ENCODE measurements at regions not wholly inside any gene's neighbourhood (a gene's known extent, or its start where the extent isn't known, plus 50 kb on each side); places are given as distances from the start of the nearest gene placed in this dataset.
"Not testable (repeated sequence)": the region's sequence is repeated elsewhere in the genome, so short reads cannot be mapped to it uniquely, and the experiment has no call there.

GRCh38 chr6:19997104-19997503 is 159.9 kb downstream of the ID4 start:
- no peak overlapping the region for H3K27ac Mint-ChIP-seq
- H3K27me3 Mint-ChIP-seq: peaks cover 5% of the 10 kb centered on the region
- H3K9me3 Mint-ChIP-seq: peaks cover 6% of the 10 kb centered on the region
- no peaks in the 10 kb centered on the region for H3K4me1 Mint-ChIP-seq
- H3K4me3 Mint-ChIP-seq: no peak overlapping the region
- no peaks in the 10 kb centered on the region for H3K36me3 Mint-ChIP-seq

DNA sequence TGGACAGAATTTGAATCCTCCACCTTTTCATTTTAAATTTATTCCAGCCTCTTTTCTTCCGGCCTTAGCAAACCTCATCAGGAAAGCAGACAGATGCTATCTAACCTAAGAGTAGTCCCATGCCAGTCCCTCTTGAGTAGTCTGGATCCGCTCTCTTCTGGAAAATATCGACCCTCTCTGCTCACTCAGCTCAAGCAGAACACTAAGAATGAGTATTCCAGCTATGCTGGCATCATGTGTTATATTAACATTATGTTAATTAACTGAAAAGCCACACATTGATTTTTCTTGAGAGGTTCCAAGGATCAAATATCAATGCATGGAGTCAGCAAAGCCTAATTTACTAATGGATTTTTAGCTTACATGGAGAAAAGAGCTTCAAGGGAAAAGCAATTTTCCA is 161.4 kb downstream of the ID4 start:
- H3K36me3 Mint-ChIP-seq: no peaks in the 10 kb centered on the region
- no peaks in the 10 kb centered on the region for H3K4me1 Mint-ChIP-seq
- H3K9me3 Mint-ChIP-seq: peaks cover 6% of the 10 kb centered on the region
- H3K4me3 Mint-ChIP-seq: no peak overlapping the region
- peaks cover 3% of the 10 kb centered on the region for H3K27me3 Mint-ChIP-seq
- no peak overlapping the region for H3K27ac Mint-ChIP-seq

DNA sequence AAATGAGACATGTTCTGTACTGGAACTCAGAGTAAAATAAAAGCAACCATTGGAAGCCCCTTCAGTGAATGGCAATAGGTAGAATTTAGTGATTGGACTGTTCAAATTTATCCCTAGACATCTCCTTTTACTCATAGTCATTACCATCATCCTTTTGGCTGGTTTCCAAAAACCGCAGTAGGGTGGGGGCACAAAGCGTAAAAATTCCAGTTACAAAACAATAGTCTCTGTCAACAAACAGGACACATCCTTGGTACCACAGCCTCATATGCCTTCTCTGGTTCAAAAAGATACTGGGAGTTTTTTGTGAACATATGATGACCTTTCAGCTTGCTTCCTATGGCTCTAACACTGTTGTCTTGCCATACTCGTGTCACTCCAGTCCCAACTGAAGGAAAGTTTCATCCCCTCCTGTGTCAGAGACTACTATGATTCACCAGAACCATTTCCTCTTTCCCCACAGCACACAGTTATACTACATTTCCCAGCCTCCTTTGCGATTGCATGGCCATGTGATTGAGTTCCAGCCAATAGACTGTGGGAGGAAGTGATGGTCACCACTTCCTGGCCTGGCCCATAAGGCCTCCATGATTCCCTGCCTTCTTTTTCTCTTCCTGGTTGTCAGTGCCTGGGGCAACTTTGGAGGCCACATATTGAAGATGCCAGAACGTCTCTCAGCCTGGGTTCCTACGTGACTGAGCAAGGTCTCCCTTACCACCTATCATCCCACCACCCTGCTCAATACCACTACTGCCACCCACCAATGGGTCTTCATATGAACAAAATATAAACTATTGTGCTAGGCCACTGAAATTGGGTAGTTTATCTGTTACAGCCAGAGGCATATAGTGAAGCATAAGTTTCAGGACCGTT is 162.4 kb downstream of the ID4 start:
- H3K4me3 Mint-ChIP-seq: no peak overlapping the region
- H3K4me1 Mint-ChIP-seq: no peaks in the 10 kb centered on the region
- peaks cover 6% of the 10 kb centered on the region for H3K9me3 Mint-ChIP-seq
- peaks cover 1% of the 10 kb centered on the region for H3K27me3 Mint-ChIP-seq
- no peak overlapping the region for H3K27ac Mint-ChIP-seq
- H3K36me3 Mint-ChIP-seq: no peaks in the 10 kb centered on the region

DNA sequence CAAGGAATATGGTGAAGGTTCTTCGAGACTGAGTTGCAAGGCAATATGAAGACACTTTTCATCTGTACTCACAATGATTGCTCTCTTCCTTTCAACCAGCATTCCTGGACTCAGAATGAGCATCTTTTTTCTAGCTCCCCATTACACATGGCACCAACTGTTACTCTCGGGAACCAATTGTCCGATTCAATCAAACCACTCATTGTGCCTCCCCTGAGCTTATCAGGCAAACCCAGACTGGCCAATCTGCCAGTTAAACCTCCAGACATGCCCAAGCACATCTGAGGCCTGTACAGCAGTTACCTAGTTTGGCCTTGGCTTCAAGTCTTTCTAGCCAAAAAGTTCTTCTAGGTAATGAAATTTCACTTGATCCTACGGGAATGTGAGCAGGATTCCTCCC is 164.1 kb downstream of the ID4 start:
- Mint-ChIP-seq H3K27ac (no peak overlapping the region), H3K9me3 (peaks cover 6% of the 10 kb centered on the region), H3K4me1 (no peaks in the 10 kb centered on the region), H3K27me3 (no peaks in the 10 kb centered on the region), H3K36me3 (no peaks in the 10 kb centered on the region), H3K4me3 (no peak overlapping the region)

- Mint-ChIP-seq H3K36me3 (no peaks in the 10 kb centered on the region), H3K4me3 (no peak overlapping the region), H3K27me3 (peaks cover 6% of the 10 kb centered on the region), H3K4me1 (no peaks in the 10 kb centered on the region), H3K9me3 (no peaks in the 10 kb centered on the region), H3K27ac (no peak overlapping the region)
Measured at GRCh38 chr6:20006037-20006436, 168.9 kb downstream of the ID4 start.

DNA sequence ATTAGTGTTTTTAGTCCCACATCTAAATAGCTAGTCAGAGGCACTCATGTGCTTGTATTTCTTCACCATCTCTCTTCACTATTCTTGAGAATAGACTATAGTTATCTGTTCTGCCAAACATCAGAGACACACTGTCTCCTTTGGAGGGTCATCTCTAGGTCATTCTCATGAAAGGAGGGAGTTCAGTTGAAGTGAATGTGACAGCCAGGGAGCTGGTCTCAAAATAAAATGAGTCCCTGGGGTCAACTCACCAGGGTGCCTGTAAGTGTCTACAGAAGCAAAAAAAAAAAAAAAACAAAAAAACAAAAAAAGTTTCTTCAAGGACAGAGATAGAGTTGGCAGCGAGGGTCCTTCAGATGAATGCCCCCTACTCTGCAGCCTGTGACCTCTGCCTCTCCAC is 171.0 kb downstream of the ID4 start:
- no peak overlapping the region for H3K27ac Mint-ChIP-seq
- no peaks in the 10 kb centered on the region for H3K9me3 Mint-ChIP-seq
- H3K4me3 Mint-ChIP-seq: no peak overlapping the region
- H3K36me3 Mint-ChIP-seq: no peaks in the 10 kb centered on the region
- H3K27me3 Mint-ChIP-seq: peaks cover 6% of the 10 kb centered on the region
- no peaks in the 10 kb centered on the region for H3K4me1 Mint-ChIP-seq

DNA sequence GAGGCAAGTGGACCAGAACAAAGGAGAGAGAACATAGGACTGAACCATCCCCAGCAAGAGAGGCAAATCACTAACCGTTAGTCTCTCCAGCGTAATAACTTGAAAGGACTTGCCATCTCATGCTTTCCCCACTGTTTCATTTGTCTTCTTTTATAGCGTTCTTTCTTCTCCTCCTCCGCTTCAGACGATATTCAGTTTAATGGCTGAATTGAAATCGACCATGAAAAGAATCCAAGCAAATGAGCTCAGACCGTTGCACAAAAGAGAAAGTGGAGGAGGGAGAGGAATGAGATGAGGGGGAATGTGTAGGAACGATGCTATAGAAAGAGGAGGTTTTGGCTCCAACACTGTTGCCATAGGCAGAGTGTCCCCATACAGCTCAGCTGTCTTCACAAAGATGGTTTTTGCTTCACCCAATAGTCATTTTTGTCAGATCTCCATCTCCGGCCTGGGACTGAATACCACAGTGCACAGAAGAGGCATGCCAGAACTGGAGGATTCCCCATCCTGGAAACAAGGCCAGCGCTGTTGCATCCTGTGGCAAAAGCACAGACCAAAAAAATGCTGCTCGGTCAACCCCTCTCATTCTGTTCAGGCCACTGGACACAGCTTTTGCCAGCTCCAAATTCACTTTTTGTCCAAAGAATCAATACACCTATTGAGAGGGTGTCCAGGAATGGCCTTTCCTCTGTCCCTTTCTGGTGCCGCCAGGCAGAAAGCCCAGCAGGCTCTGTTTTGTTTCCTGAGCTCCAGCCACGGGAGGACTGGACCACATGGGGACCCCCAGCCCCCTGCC is 176.1 kb downstream of the ID4 start:
- Mint-ChIP-seq H3K27me3 (peaks cover 6% of the 10 kb centered on the region), H3K36me3 (no peaks in the 10 kb centered on the region)

GRCh38 chr6:20014508-20014907 is 177.3 kb downstream of the ID4 start:
- H3K4me3 Mint-ChIP-seq: no peak overlapping the region
- H3K9me3 Mint-ChIP-seq: no peaks in the 10 kb centered on the region
- no peak overlapping the region for H3K27ac Mint-ChIP-seq
- H3K4me1 Mint-ChIP-seq: no peaks in the 10 kb centered on the region
- H3K27me3 Mint-ChIP-seq: peaks cover 3% of the 10 kb centered on the region
- H3K36me3 Mint-ChIP-seq: no peaks in the 10 kb centered on the region

More for the DNA sequence above, 176.1 kb downstream of the ID4 start:
- no peaks in the 10 kb centered on the region for H3K4me1 Mint-ChIP-seq
- no peak overlapping the region for H3K4me3 Mint-ChIP-seq
- H3K9me3 Mint-ChIP-seq: no peaks in the 10 kb centered on the region
- H3K27ac Mint-ChIP-seq: no peak overlapping the region

GRCh38 chr6:20020526-20020925 is 183.4 kb downstream of the ID4 start:
- H3K9me3 Mint-ChIP-seq: no peaks in the 10 kb centered on the region
- H3K4me1 Mint-ChIP-seq: peaks cover 18% of the 10 kb centered on the region
- H3K4me3 Mint-ChIP-seq: no peak overlapping the region
- no peaks in the 10 kb centered on the region for H3K36me3 Mint-ChIP-seq
- H3K27me3 Mint-ChIP-seq: peaks cover 15% of the 10 kb centered on the region
- H3K27ac Mint-ChIP-seq: no peak overlapping the region

- H3K4me3 Mint-ChIP-seq: no peak overlapping the region
- peaks cover 18% of the 10 kb centered on the region for H3K4me1 Mint-ChIP-seq
- H3K36me3 Mint-ChIP-seq: no peaks in the 10 kb centered on the region
- no peaks in the 10 kb centered on the region for H3K9me3 Mint-ChIP-seq
- no peak overlapping the region for H3K27ac Mint-ChIP-seq
- peaks cover 18% of the 10 kb centered on the region for H3K27me3 Mint-ChIP-seq
Measured at GRCh38 chr6:20021795-20022194, 184.6 kb downstream of the ID4 start.

DNA sequence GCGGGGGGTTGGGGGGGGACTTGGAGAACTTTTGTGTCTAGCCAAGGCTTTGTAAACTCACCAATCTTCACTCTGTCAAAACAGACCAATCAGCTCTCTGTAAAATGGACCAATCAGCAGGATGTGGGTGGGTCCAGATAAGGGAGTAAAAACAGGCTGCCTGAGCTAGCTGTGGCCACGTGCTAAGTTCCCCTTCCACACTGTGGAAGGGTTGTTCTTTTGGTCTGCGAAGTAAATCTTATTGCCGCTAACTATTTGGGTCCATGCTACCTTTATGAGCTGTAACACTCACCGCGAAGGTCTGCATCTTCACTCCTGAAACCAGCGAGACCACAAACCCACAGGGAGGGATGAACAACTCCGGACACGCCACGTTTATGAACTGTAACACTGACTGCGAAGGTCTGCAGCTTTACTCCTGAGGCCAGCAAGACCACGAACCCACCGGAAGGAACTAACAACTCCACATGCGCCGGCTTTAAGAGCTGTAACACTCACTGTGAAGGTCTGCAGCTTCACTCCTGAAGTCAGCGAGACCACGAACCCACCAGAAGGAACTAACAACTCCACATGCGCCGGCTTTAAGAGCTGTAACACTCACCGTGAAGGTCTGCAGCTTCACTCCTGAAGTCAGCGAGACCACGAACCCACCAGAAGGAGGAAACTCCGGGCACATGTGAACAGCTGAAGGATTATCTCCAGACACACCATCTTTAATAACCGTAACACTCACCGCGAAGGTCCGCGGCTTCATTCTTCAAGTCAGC is 186.6 kb downstream of the ID4 start:
- peak overlapping the region; percentile 76 for H3K4me3 Mint-ChIP-seq
- H3K36me3 Mint-ChIP-seq, H3K27ac Mint-ChIP-seq, H3K9me3 Mint-ChIP-seq: not testable (repeated sequence)
- H3K27me3 Mint-ChIP-seq: peaks cover 28% of the 10 kb centered on the region
- H3K4me1 Mint-ChIP-seq: peaks cover 18% of the 10 kb centered on the region

- peak overlapping the region; percentile 76 for H3K4me3 Mint-ChIP-seq
- H3K9me3 Mint-ChIP-seq: peaks cover 4% of the 10 kb centered on the region
- H3K36me3 Mint-ChIP-seq: no peaks in the 10 kb centered on the region
- no peak overlapping the region for H3K27ac Mint-ChIP-seq
- peaks cover 18% of the 10 kb centered on the region for H3K4me1 Mint-ChIP-seq
- peaks cover 26% of the 10 kb centered on the region for H3K27me3 Mint-ChIP-seq
Measured at GRCh38 chr6:20024316-20024673, 187.1 kb downstream of the ID4 start.

DNA sequence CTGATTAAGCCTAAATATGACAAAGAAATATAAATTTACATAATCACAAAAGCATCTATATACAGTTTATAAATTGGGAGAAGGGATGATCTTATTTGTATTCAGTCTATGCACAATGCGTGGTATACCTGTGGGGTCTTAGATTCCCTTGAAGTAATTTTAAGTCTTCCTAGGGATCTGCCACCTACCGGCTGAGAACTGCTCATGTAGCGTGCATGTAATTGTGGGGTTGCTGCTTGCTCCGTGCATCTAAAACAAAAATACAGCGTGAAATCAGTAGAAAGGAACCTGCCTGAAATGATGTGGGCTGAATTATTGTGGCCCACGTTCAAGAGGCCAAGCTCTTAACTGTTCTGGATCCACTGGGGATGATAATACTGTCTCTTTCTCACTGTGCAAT is 187.3 kb downstream of the MBOAT1 start:
- Mint-ChIP-seq H3K27me3 (peaks cover 30% of the 10 kb centered on the region), H3K36me3 (no peaks in the 10 kb centered on the region), H3K27ac (no peak overlapping the region), H3K4me1 (peaks cover 18% of the 10 kb centered on the region), H3K4me3 (peak overlapping the region; percentile 76), H3K9me3 (peaks cover 4% of the 10 kb centered on the region)

DNA sequence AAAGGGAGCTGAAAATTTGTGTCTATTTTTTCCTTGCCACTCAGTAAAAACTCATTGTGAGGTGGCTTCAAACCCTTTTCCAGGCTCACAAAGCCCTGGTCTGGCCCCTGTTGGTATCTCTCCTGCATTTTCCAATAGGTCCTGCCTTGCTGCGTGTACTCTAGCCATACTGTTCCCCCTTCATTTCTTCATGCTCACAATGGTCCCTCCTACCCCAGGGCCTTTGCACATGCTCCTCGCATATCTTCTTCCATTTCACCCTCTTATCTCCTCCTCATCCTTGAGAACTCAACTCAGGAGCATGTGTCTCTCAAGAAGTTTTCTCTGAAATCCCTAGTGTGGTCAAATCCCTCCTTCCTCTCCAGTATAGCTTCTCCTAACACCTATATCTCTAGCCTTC is 186.6 kb downstream of the MBOAT1 start:
- Mint-ChIP-seq H3K36me3 (no peaks in the 10 kb centered on the region), H3K27me3 (peaks cover 34% of the 10 kb centered on the region), H3K4me3 (no peak overlapping the region), H3K9me3 (peaks cover 4% of the 10 kb centered on the region), H3K27ac (peak overlapping the region; percentile 2), H3K4me1 (peaks cover 18% of the 10 kb centered on the region)

- Mint-ChIP-seq H3K27me3 (peaks cover 32% of the 10 kb centered on the region), H3K4me1 (peaks cover 18% of the 10 kb centered on the region), H3K36me3 (no peaks in the 10 kb centered on the region), H3K9me3 (peaks cover 4% of the 10 kb centered on the region), H3K27ac (no peak overlapping the region), H3K4me3 (no peak overlapping the region)
Measured at GRCh38 chr6:20028143-20028542, 184.1 kb downstream of the MBOAT1 start.

GRCh38 chr6:20028562-20028961 is 183.7 kb downstream of the MBOAT1 start:
- Mint-ChIP-seq H3K9me3 (peaks cover 4% of the 10 kb centered on the region), H3K4me1 (peaks cover 16% of the 10 kb centered on the region), H3K4me3 (no peak overlapping the region), H3K27ac (no peak overlapping the region), H3K27me3 (peaks cover 31% of the 10 kb centered on the region), H3K36me3 (no peaks in the 10 kb centered on the region)

Measured in activated naive CD4-positive, alpha-beta T cell treated with anti-CD3 and anti-CD28 coated beads, Interleukin-2, amount 50 U/mL, for 24 hours (primary cell).